Neural cell (in vitro differentiated cells): ENCODE measurements at regions not wholly inside any gene's neighbourhood (a gene's known extent, or its start where the extent isn't known, plus 50 kb on each side); places are given as distances from the start of the nearest gene placed in this dataset.

Experiments
- H2AFZ ChIP-seq: fragments of 200-600, 300-800 bp; sonication (generic), shearing (Covaris generic); 2 replicates; pipeline ENCODE4 v1.6.0; 2014; ENCODE audit warnings: low read depth, mild to moderate bottlenecking, antibody characterized with exemption, low read length, moderate library complexity
- H3F3A ChIP-seq: fragments of 200-600 bp; shearing (Covaris generic); 2 replicates; pipeline ENCODE4 v1.6.1; 2016; ENCODE audit warnings: mild to moderate bottlenecking, moderate library complexity, mixed read lengths, antibody characterized with exemption, low read length; ENCODE audit not compliant: insufficient read depth, poor library complexity, severe bottlenecking
- H3K27ac ChIP-seq: fragments of 200-600, 300-800 bp; sonication (generic), shearing (Covaris generic); 2 replicates; pipeline ENCODE4 v1.5.1; 2014; ENCODE audit warnings: mild to moderate bottlenecking, low read length, moderate library complexity
- H3K27me3 ChIP-seq: fragments of 300-800, 200-600 bp; sonication (generic), shearing (Covaris generic); 2 replicates; pipeline ENCODE4 v1.6.0; 2014; ENCODE audit warnings: mild to moderate bottlenecking, low read depth, low read length, moderate library complexity; ENCODE audit not compliant: insufficient read depth
- H3K36me3 ChIP-seq: fragments of 300-800, 200-600 bp; sonication (generic), shearing (Covaris generic); 2 replicates; pipeline ENCODE4 v1.5.1; 2014; ENCODE audit warnings: mild to moderate bottlenecking, antibody characterized with exemption, low read length, moderate library complexity; ENCODE audit not compliant: insufficient read depth
- H3K4me2 ChIP-seq: fragments of 300-800, 200-600 bp; sonication (generic), shearing (Covaris generic); 2 replicates; pipeline ENCODE4 v1.6.0; 2014; ENCODE audit warnings: mild to moderate bottlenecking, low read length
- H3K4me3 ChIP-seq: fragments of 300-800, 200-600 bp; sonication (generic), shearing (Covaris generic); 2 replicates; pipeline ENCODE4 v1.5.1; 2014; ENCODE audit warnings: mild to moderate bottlenecking, low read length, moderate library complexity
- H3K79me2 ChIP-seq: fragments of 200-600 bp; shearing (Covaris generic); replicated peaks from 2 replicates; pipeline ENCODE4 v1.6.0; 2014; ENCODE audit warnings: mild to moderate bottlenecking, low read length, moderate library complexity; ENCODE audit not compliant: insufficient read depth
- H3K9ac ChIP-seq: fragments of 300-800, 200-600 bp; sonication (generic), shearing (Covaris generic); 2 replicates; pipeline ENCODE4 v1.6.1; 2016; ENCODE audit warnings: mild to moderate bottlenecking, low read length, mixed read lengths
- H3K9me2 ChIP-seq: fragments of 200-600 bp; shearing (Covaris generic); 2 replicates; pipeline ENCODE4 v1.6.1; 2016; ENCODE audit warnings: mild to moderate bottlenecking, low read length, mixed read lengths; ENCODE audit not compliant: insufficient read depth
- H3K9me3 ChIP-seq: fragments of 200-600, 300-800 bp; sonication (generic), shearing (Covaris generic); 2 replicates; pipeline ENCODE4 v1.6.1; 2016; ENCODE audit warnings: mild to moderate bottlenecking, mixed run types, low read length, moderate library complexity, mixed read lengths
- H4K20me1 ChIP-seq: fragments of 200-600 bp; shearing (Covaris generic); 2 replicates; pipeline ENCODE4 v1.6.1; 2016; ENCODE audit warnings: mild to moderate bottlenecking, mixed run types; ENCODE audit not compliant: insufficient read depth
- CTCF ChIP-seq: fragments of 450-650 bp; IDR thresholded peaks from 2 replicates; pipeline ENCODE4 v1.5.1; 2014; ENCODE audit warnings: antibody characterized with exemption, mild to moderate bottlenecking, moderate library complexity; ENCODE audit not compliant: poor library complexity, severe bottlenecking
- EP300 ChIP-seq: fragments of 450-650 bp; conservative IDR thresholded peaks from 2 replicates; pipeline ENCODE4 v1.6.1; 2014; ENCODE audit warnings: antibody characterized with exemption, mild to moderate bottlenecking, moderate library complexity; ENCODE audit not compliant: poor library complexity, severe bottlenecking
- EZH2 ChIP-seq: fragments of 200-600, 300-800 bp; shearing (Covaris generic), sonication (generic); IDR thresholded peaks from 2 replicates; pipeline ENCODE4 v1.6.1; 2014; ENCODE audit warnings: antibody characterized with exemption, low read length, borderline replicate concordance, mild to moderate bottlenecking; ENCODE audit not compliant: insufficient read depth, poor library complexity, severe bottlenecking
- MXI1 ChIP-seq: fragments of 450-650 bp; conservative IDR thresholded peaks from 2 replicates; pipeline ENCODE4 v1.6.1; 2014; ENCODE audit warnings: antibody characterized with exemption, mild to moderate bottlenecking; ENCODE audit not compliant: poor library complexity, severe bottlenecking
- POLR2AphosphoS5 ChIP-seq: IDR thresholded peaks from 2 replicates; pipeline ENCODE4 v1.6.1; 2012
- RAD21 ChIP-seq: fragments of 450-650 bp; conservative IDR thresholded peaks from 2 replicates; pipeline ENCODE4 v1.6.1; 2014; ENCODE audit warnings: antibody characterized with exemption, mild to moderate bottlenecking, moderate library complexity
- SMC3 ChIP-seq: fragments of 450-650 bp; conservative IDR thresholded peaks from 2 replicates; pipeline ENCODE4 v1.6.1; 2014; ENCODE audit warnings: antibody characterized with exemption, mild to moderate bottlenecking, moderate library complexity; ENCODE audit not compliant: poor library complexity
- TAF1 ChIP-seq: IDR thresholded peaks from 2 replicates; pipeline ENCODE4 v1.6.1; 2012; ENCODE audit warnings: low read depth
- TF ChIP-seq, protein P1 (sequence below): IDR thresholded peaks from 2 replicates; pipeline ENCODE4 v1.6.1; 2012; ENCODE audit warnings: borderline replicate concordance

- H3K27me3 ChIP-seq = no peaks in the 10 kb centered on the region
- no peak overlapping the region for H3K4me3 ChIP-seq
- H3K4me2 ChIP-seq = no peak overlapping the region
- H3K27ac ChIP-seq = no peak overlapping the region
- TF ChIP-seq EP300 (no peak), CTCF (no peak), POLR2AphosphoS5 (no peak), MXI1 (no peak)
- no peak overlapping the region for H3K9ac ChIP-seq
- no peaks in the 10 kb centered on the region for H4K20me1 ChIP-seq
- H3F3A ChIP-seq = no peaks in the 10 kb centered on the region
- no peaks in the 10 kb centered on the region for H3K36me3 ChIP-seq
- H3K9me3 ChIP-seq = no peaks in the 10 kb centered on the region
- H3K79me2 ChIP-seq = no peaks in the 10 kb centered on the region
- H2AFZ ChIP-seq = no peak overlapping the region
- H3K9me2 ChIP-seq = no peaks in the 10 kb centered on the region
These were observed 1346.4 kb upstream of the CDH2 start for GRCh38 chr18:29523371-29523770.

DNA sequence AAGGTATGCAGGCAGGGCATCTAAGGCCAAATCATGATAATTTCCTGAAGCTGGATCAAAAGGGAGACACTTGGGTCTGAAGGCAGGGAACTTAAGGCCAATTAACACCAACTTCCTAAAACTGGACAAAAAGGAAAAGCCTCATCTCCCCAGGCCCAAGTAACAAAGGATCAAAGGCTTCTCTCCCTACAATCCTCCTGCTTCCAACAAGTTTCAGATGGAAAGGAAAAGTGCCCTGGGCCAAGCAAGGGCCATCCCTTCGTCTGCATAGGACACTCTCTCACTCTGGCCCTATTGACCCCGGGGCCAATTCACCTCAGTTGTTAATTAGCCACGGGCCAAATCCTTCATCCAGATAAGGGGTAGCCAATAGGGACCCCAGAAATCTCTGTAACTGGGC, 1335.8 kb upstream of the CDH2 start:
- H3K79me2 ChIP-seq = no peaks in the 10 kb centered on the region
- H3F3A ChIP-seq = no peaks in the 10 kb centered on the region
- H3K36me3 ChIP-seq = no peaks in the 10 kb centered on the region
- H3K27me3 ChIP-seq = no peaks in the 10 kb centered on the region
- no peak overlapping the region for H2AFZ ChIP-seq
- no peaks in the 10 kb centered on the region for H4K20me1 ChIP-seq
- H3K9me3 ChIP-seq = no peaks in the 10 kb centered on the region
- TF ChIP-seq EP300 (no peak), SMC3 (no peak), RAD21 (no peak), POLR2AphosphoS5 (no peak), EZH2 (no peak), CTCF (no peak), MXI1 (no peak), TAF1 (no peak)
- TF ChIP-seq, protein P1, sequence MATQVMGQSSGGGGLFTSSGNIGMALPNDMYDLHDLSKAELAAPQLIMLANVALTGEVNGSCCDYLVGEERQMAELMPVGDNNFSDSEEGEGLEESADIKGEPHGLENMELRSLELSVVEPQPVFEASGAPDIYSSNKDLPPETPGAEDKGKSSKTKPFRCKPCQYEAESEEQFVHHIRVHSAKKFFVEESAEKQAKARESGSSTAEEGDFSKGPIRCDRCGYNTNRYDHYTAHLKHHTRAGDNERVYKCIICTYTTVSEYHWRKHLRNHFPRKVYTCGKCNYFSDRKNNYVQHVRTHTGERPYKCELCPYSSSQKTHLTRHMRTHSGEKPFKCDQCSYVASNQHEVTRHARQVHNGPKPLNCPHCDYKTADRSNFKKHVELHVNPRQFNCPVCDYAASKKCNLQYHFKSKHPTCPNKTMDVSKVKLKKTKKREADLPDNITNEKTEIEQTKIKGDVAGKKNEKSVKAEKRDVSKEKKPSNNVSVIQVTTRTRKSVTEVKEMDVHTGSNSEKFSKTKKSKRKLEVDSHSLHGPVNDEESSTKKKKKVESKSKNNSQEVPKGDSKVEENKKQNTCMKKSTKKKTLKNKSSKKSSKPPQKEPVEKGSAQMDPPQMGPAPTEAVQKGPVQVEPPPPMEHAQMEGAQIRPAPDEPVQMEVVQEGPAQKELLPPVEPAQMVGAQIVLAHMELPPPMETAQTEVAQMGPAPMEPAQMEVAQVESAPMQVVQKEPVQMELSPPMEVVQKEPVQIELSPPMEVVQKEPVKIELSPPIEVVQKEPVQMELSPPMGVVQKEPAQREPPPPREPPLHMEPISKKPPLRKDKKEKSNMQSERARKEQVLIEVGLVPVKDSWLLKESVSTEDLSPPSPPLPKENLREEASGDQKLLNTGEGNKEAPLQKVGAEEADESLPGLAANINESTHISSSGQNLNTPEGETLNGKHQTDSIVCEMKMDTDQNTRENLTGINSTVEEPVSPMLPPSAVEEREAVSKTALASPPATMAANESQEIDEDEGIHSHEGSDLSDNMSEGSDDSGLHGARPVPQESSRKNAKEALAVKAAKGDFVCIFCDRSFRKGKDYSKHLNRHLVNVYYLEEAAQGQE = no peak
- H3K4me3 ChIP-seq = no peak overlapping the region
- H3K9me2 ChIP-seq = no peaks in the 10 kb centered on the region
- H3K4me2 ChIP-seq = no peak overlapping the region
- no peak overlapping the region for H3K27ac ChIP-seq
- H3K9ac ChIP-seq = no peak overlapping the region
